ENCODE measurements at regions not wholly inside any gene's neighbourhood (a gene's known extent, or its start where the extent isn't known, plus 50 kb on each side); places are given as distances from the start of the nearest gene placed in this dataset.
"Not testable (repeated sequence)": the region's sequence is repeated elsewhere in the genome, so short reads cannot be mapped to it uniquely, and the experiment has no call there.

GRCh38 chr9:115692868-115693267, 460.7 kb upstream of the PAPPA start:
- not testable (repeated sequence) for TF ChIP-seq CTCF (IDR thresholded peaks at IDR 0.05; ENCODE audit: low read depth, low read length, missing input control); MAX (IDR thresholded peaks at IDR 0.05); ZBTB33 (IDR thresholded peaks at IDR 0.05); RAD21 (IDR thresholded peaks at IDR 0.05); GABPA (IDR thresholded peaks at IDR 0.05 in 1 of 2, conservative IDR thresholded peaks at IDR 0.05 in 1 of 2); YY1 (IDR thresholded peaks at IDR 0.05); RXRA (IDR thresholded peaks at IDR 0.05)

Measured in liver (tissue), 3 donors.